Endothelial cell of umbilical vein (primary cell): ENCODE measurements at regions not wholly inside any gene's neighbourhood (a gene's known extent, or its start where the extent isn't known, plus 50 kb on each side); places are given as distances from the start of the nearest gene placed in this dataset.
"Not testable (repeated sequence)": the region's sequence is repeated elsewhere in the genome, so short reads cannot be mapped to it uniquely, and the experiment has no call there.

ENCODE experiments used
- BruUV-seq: library from RNA; stranded (reverse); fragments of 400-500 nt; replicated peaks from 2 replicates; lab custom pipeline; 2021; lab: Mats Ljungman, UMichigan
- CTCF ChIA-PET: fragments of 300-600, 350-600 bp; sonication (Branson Sonifier 250); formaldehyde crosslinking; loops from one replicate; lab custom pipeline; 2021; ENCODE audit warnings: antibody characterized with exemption, inconsistent platforms; lab: Charles Lee
- POLR2A ChIA-PET: fragments of 300-600, 350-600 bp; sonication (Branson Sonifier 250); formaldehyde crosslinking; loops from one replicate; lab custom pipeline; 2021; ENCODE audit warnings: antibody characterized with exemption, inconsistent platforms; lab: Charles Lee
- DNase-seq: peaks from one replicate; pipeline ENCODE4 v3.0.0-alpha.2; 2011; ENCODE audit warnings: low read depth, low spot score
- FAIRE-seq: peaks from 2 replicates; lab custom pipeline; 2011; peaks lifted over from hg19 to GRCh38; lab: Jason Lieb, UNC
- H2AFZ ChIP-seq: 2 replicates; pipeline ENCODE4 v1.6.0; 2012; ENCODE audit warnings: low read depth, low read length, control low read depth, inconsistent platforms
- H3K27ac ChIP-seq: 2 replicates; pipeline ENCODE4 v1.5.1; 2011; ENCODE audit warnings: low read depth, mild to moderate bottlenecking, control low read depth, low read length, moderate library complexity; ENCODE audit not compliant: insufficient read depth
- H3K27me3 ChIP-seq, 2 experiments: 2 replicates each; pipeline versions ENCODE4 v1.6.0 to v1.6.1; 2011; ENCODE audit warnings: low read length in 2 of 2, mixed read lengths in 1 of 2; ENCODE audit not compliant: control insufficient read depth in 2 of 2, insufficient read depth in 2 of 2
- H3K36me3 ChIP-seq, 2 experiments: 2 replicates in 1 of 2; 3 replicates in 1 of 2; pipeline ENCODE4 v1.5.1; 2011; ENCODE audit warnings: low read length in 2 of 2, mild to moderate bottlenecking in 1 of 2, moderate library complexity in 1 of 2; ENCODE audit not compliant: control insufficient read depth in 2 of 2, insufficient read depth in 2 of 2; ENCODE audit errors: extremely low read depth in 1 of 2
- H3K4me1 ChIP-seq: 3 replicates; pipeline ENCODE4 v1.5.1; 2011; ENCODE audit warnings: mild to moderate bottlenecking, low read length; ENCODE audit not compliant: control insufficient read depth, insufficient read depth; ENCODE audit errors: extremely low read depth
- H3K4me2 ChIP-seq: 2 replicates; pipeline ENCODE4 v1.6.1; 2011; ENCODE audit warnings: low read length, control low read depth, mixed read lengths; ENCODE audit not compliant: insufficient read depth
- H3K4me3 ChIP-seq, 3 experiments: fragments of 200-600 bp in 1 of 3; sonication (generic), shearing (Covaris generic) in 1 of 3; replicated peaks in 1 of 3; 2 replicates each; pipeline ENCODE4 v1.5.1; 2011 to 2016; ENCODE audit warnings: control low read depth in 3 of 3, low read length in 3 of 3, mild to moderate bottlenecking in 2 of 3, inconsistent platforms in 1 of 3, low read depth in 1 of 3, moderate library complexity in 1 of 3; ENCODE audit not compliant: insufficient read depth in 1 of 3
- H3K79me2 ChIP-seq: 2 replicates; pipeline ENCODE4 v1.6.0; 2012; ENCODE audit warnings: low read length, inconsistent platforms; ENCODE audit not compliant: control insufficient read depth, insufficient read depth
- H3K9ac ChIP-seq: replicated peaks from 2 replicates; pipeline ENCODE3; 2011; ENCODE audit warnings: low read length, control low read depth; ENCODE audit not compliant: insufficient read depth; ENCODE audit errors: extremely low read depth
- H3K9me1 ChIP-seq: replicated peaks from 3 replicates; pipeline ENCODE4 v1.6.0; 2011; ENCODE audit warnings: mild to moderate bottlenecking, low read length; ENCODE audit not compliant: control insufficient read depth, insufficient read depth; ENCODE audit errors: extremely low read depth
- H3K9me3 ChIP-seq: replicated peaks from 2 replicates; pipeline ENCODE4 v1.5.1; 2012; ENCODE audit warnings: low read length, inconsistent platforms; ENCODE audit not compliant: control insufficient read depth, insufficient read depth
- H4K20me1 ChIP-seq: replicated peaks from 2 replicates; pipeline ENCODE3; 2011; ENCODE audit warnings: mild to moderate bottlenecking, low read length; ENCODE audit not compliant: control insufficient read depth, insufficient read depth; ENCODE audit errors: extremely low read depth
- CTCF ChIP-seq, 2 donors: IDR thresholded peaks; 1 replicate in 1 of 2; 2 replicates in 1 of 2; pipeline ENCODE4 v1.5.1; 2011; ENCODE audit warnings: low read length in 2 of 2, mild to moderate bottlenecking in 2 of 2, moderate library complexity in 2 of 2, control low read depth in 1 of 2, inconsistent platforms in 1 of 2, low read depth in 1 of 2; ENCODE audit not compliant: insufficient read depth in 1 of 2; ENCODE audit errors: extremely low read depth in 1 of 2
- EZH2 ChIP-seq: IDR thresholded peaks from 2 replicates; pipeline ENCODE4 v1.6.1; 2012; ENCODE audit warnings: borderline replicate concordance, low read depth, mild to moderate bottlenecking, moderate library complexity, low read length, inconsistent platforms; ENCODE audit not compliant: severe bottlenecking
- FOS ChIP-seq: IDR thresholded peaks from 2 replicates; pipeline ENCODE4 v1.6.1; 2011; ENCODE audit warnings: mild to moderate bottlenecking, low read length, moderate library complexity, borderline replicate concordance; ENCODE audit not compliant: insufficient read depth
- GATA2 ChIP-seq: IDR thresholded peaks from 2 replicates; pipeline ENCODE4 v1.7.0; 2011; ENCODE audit warnings: low read depth, mild to moderate bottlenecking, moderate library complexity, mixed read lengths, low read length; ENCODE audit not compliant: insufficient read length, insufficient read depth
- JUN ChIP-seq: IDR thresholded peaks from 2 replicates; pipeline ENCODE4 v1.6.1; 2011; ENCODE audit warnings: borderline replicate concordance, low read depth; ENCODE audit not compliant: insufficient read length, insufficient read depth
- MAX ChIP-seq: IDR thresholded peaks from 2 replicates; pipeline ENCODE4 v1.6.1; 2011; ENCODE audit not compliant: insufficient read depth, insufficient read length
- MYC ChIP-seq: IDR thresholded peaks from one replicate; pipeline ENCODE4 v1.6.1; 2011; ENCODE audit warnings: mild to moderate bottlenecking, low read depth, low read length
- POLR2A ChIP-seq: IDR thresholded peaks from 2 replicates; pipeline ENCODE4 v1.6.1; 2012; ENCODE audit warnings: low read depth, mild to moderate bottlenecking, control low read depth, low read length
- POLR2AphosphoS5 ChIP-seq: IDR thresholded peaks from 2 replicates; pipeline ENCODE4 v1.6.1; 2012; ENCODE audit warnings: low read depth, mild to moderate bottlenecking, control low read depth, low read length, moderate library complexity; ENCODE audit not compliant: insufficient read depth
- dilution Hi-C: fragments of 300-500 bp; cut with MboI; formaldehyde crosslinking; loops from one replicate; pipeline ENCODE4 v1.15.0; 2019; ENCODE audit warnings: low sequenced_read_pairs; ENCODE audit not compliant: extremely low pct_ligation_motif_present
- intact Hi-C: fragments of 100-400 bp; cut with micrococcal nuclease; formaldehyde crosslinking; loops from one replicate; pipeline ENCODE4 v1.10.0; 2022

- Histone ChIP-seq H3K4me1 (no peaks in the 10 kb centered on the region), H3K27me3 (no peaks in the 10 kb centered on the region), H3K9ac (no peak overlapping the region), H4K20me1 (no peaks in the 10 kb centered on the region), H3K4me3 (no peak overlapping the region), H3K27ac (no peak overlapping the region), H3K9me3 (no peaks in the 10 kb centered on the region), H3K9me1 (no peaks in the 10 kb centered on the region), H3K79me2 (no peaks in the 10 kb centered on the region), H3K4me2 (no peak overlapping the region), H2AFZ (no peak overlapping the region), H3K36me3 (no peaks in the 10 kb centered on the region)
- TF ChIP-seq JUN (no peak), GATA2 (no peak), POLR2AphosphoS5 (no peak), CTCF (IDR thresholded peaks at IDR 0.05; ENCODE audit: extremely low read depth in 1 of 2, insufficient read depth in 1 of 2, low read depth in 1 of 2, low read length in 2 of 2) (no peak), FOS (no peak), MYC (no peak), EZH2 (no peak), POLR2A (no peak), MAX (no peak)
- no peak for FAIRE-seq
- DNase-seq = no peak
- BruUV-seq = no TSS peak
- CTCF ChIA-PET = interaction anchor here (2.8 kb wide), 1 partner anchor 13 kb away, joined by 6 read pairs; no protein-coding TSS in a partner anchor
- dilution Hi-C loops = no loop called here
- intact Hi-C loops = no loop called here
- POLR2A ChIA-PET = no interaction called here
Measured at GRCh38 chr1:191508239-191508638, 650.0 kb upstream of the RGS18 start.

- H3K36me3 ChIP-seq, H3K9me1 ChIP-seq, DNase-seq, H3K9ac ChIP-seq, H2AFZ ChIP-seq, dilution Hi-C loops, CTCF ChIA-PET, H3K27me3 ChIP-seq, FAIRE-seq, H3K9me3 ChIP-seq, H4K20me1 ChIP-seq, H3K4me3 ChIP-seq, intact Hi-C loops, H3K79me2 ChIP-seq, H3K4me2 ChIP-seq, H3K4me1 ChIP-seq, H3K27ac ChIP-seq, POLR2A ChIA-PET, BruUV-seq: not testable (repeated sequence)
Measured at GRCh38 chr1:191511480-191511879, 646.8 kb upstream of the RGS18 start.
